Smooth muscle cell of the brain vasculature (primary cell): ENCODE measurements at regions not wholly inside any gene's neighbourhood (a gene's known extent, or its start where the extent isn't known, plus 50 kb on each side); places are given as distances from the start of the nearest gene placed in this dataset.
"Not testable (repeated sequence)": the region's sequence is repeated elsewhere in the genome, so short reads cannot be mapped to it uniquely, and the experiment has no call there.

Experiments used
- DNase-seq: peaks from one replicate; pipeline ENCODE4 v3.0.0-alpha.2; 2012; ENCODE audit warnings: low read depth, low spot score

DNA sequence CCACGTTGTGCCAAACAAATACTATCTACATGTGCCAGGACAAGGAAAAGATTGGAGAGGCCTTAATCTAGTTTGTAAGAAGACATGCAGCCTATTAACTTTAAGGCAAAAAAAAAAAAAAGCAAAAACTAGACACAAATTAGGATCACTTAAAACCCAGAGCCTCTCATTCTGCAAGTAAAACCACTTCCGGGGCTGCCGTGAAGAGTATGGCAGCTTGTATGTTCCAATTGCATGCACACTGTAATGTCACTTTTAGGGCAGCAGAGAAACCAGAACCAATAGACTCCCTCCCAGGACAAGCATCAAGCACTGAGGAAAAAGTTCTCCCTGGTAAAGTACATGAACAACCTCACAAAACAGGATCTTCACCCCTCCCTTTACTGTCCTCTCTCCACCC is 70.6 kb downstream of the RSL24D1 start:
- DNase-seq, result no peak

GRCh38 chr15:55124616-55125015 is 72.1 kb downstream of the RSL24D1 start:
- no peak for DNase-seq

- DNase-seq, result no peak
These were observed 78.3 kb downstream of the RSL24D1 start for GRCh38 chr15:55118344-55118870.

- DNase-seq, result no peak
These were observed 80.1 kb downstream of the RSL24D1 start for GRCh38 chr15:55116636-55117035.

DNA sequence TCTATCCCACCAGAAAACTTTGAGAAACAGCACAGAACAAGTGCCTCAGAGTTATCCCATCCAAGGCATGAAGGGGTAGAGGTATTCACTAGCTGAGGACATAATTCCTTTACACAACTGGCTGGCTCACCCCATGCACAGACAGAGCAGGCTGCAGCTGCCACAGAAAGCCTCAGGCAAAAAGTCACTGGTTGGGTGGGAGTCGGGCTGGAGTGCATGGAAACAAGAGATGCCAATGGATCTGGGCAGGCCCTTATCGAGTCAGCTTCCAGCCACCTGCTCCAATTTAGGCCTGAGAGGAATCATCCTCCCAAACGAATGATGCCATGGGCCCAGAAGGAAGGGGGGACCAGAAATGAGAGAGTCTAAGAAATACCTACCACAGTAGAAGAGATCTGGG is 83.0 kb downstream of the RSL24D1 start:
- no peak for DNase-seq

DNA sequence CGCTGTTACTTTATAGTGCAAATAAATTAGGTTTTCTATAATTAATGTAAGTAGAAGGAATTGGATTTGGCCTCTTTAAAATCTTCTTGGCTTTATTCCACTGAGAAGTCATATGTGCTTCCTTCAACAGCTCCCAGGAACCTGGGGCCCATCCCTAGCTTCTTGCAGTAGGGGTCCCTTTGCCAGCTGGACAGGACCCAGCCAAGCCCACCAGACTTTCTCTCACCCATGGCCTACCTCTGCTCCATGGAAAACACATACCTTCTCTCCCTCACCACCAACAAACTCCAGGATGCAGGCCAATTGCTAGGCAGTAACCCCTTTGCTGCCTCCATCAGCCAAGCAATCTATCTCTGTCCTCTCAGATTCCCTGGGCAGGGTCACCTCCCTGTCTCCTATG is 84.0 kb downstream of the RSL24D1 start:
- DNase-seq, result no peak

- no peak for DNase-seq
These were observed 86.3 kb downstream of the RSL24D1 start for GRCh38 chr15:55110446-55110845.

- peak; percentile 2 for DNase-seq
These were observed 87.8 kb downstream of the RSL24D1 start for GRCh38 chr15:55108858-55109518.

DNA sequence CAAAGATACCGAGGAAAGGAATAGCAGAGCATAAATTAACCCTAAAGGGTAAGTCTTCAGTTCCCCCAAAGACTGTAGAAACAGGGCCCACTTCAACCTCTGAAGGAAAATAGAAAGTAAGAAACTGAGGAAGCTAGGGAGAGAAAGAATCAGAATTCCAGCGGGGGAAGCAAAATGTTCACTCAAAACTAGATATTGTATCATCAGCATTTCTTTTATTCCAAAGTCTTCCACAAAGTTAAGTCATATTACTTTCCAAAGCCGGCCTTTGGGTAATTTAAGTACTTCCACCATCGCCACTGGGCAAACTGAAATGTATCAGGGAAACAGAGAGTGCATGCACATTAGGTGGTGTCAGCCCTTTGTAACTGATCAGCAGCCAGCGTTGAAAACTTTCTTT is 88.3 kb downstream of the RSL24D1 start:
- no peak for DNase-seq

- no peak for DNase-seq
These were observed 90.6 kb downstream of the RSL24D1 start for GRCh38 chr15:55106155-55106554.

DNA sequence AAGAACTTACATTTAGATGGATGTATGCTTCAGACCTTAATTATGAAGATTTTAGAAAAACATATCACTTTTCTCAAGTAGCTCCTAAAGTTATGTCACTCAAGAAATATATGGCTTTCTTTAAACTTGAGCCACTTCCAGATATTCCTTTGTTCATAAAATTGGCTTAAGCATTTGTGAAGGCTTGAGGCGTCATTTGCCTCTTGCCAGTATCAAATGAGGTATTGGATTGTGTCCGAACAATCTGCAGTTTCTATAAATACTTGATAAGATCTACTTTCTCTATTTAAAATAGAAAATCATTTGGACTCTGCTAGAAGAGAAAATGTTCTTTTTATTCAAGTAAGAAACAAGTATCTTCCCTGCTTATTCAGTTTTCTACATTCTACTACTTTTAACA is 102.6 kb downstream of the RSL24D1 start:
- DNase-seq, result no peak

- DNase-seq, result no peak
These were observed 108.5 kb downstream of the RSL24D1 start for GRCh38 chr15:55088207-55088606.

DNA sequence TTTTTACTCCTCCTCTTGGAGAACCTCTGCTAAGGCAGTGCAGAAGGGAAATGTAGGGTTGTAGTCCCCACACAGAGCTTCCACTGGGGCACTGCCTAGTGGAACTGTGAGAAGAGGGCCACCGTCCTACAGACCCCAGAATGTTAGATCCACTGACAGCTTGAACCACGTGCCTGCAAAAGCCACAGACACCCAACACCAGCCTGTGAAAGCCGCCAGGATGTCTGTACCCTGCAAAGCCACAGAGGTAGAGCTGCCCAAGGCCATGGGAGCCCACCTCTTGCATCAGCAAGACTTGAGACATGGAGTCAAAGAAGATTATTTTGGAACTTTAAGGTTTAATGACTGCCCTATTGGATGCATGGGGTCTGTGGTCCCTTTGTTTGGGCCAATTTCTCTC is 112.1 kb downstream of the RSL24D1 start:
- no peak for DNase-seq

- no peak for DNase-seq
These were observed 112.5 kb downstream of the RSL24D1 start for GRCh38 chr15:55084216-55084615.

GRCh38 chr15:55077052-55077451 is 119.7 kb downstream of the RSL24D1 start:
- DNase-seq, result not testable (repeated sequence)

GRCh38 chr15:55074431-55074830 is 122.3 kb downstream of the RSL24D1 start:
- no peak for DNase-seq

DNA sequence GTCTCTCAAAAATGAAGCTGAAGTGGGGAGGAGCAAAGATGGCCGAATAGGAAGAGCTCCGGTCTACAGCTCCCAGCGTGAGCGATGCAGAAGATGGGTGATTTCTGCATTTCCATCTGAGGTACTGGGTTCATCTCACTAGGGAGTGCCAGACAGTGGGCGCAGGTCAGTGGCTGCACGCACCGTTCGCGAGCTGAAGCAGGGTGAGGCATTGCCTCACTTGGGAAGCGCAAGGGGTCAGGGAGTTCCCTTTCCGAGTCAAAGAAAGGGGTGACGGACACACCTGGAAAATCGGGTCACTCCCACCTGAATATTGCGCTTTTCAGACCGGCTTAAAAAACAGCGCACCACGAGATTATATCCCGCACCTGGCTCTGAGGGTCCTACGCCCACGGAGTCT is 132.8 kb downstream of the RSL24D1 start:
- not testable (repeated sequence) for DNase-seq

DNA sequence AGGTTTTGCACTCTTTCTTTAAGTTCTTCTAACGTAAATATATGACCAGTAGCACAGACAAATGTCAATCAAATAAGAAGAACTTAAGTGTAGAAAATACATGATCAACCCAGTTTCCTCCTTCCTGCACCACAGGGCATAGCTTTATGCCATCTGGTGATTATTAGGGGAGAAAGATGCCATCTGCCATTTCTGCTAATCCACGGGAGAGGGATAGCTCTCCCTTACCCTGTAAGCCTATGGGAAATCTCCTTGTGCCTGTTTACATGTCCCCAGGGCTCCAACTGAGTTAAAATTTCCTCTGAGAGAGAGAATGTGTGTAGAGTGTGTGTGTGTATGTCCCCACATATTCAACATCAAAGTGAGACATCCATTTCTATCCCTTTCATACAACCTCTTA is 135.9 kb downstream of the RSL24D1 start:
- DNase-seq, result no peak

DNA sequence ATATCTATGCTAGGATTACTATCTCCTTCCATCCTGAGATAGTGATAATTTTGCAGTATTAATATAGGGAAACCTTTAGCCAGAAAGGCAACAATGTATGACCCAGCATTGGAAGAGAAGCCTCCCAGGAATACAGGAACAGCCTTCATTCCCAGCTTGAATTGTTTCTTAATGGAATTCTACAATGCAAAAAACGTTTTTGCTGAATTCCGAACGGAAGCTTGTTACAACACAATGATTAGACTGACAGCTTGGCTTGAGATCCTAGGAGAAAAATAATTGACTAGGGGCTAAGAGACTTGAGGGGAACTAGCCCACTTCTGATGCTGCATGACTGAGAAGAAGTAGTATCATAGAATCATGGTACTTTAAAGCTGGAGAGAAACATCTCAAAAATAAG is 140.2 kb downstream of the RSL24D1 start:
- no peak for DNase-seq

GRCh38 chr15:55044162-55044561 is 152.6 kb downstream of the RSL24D1 start:
- no peak for DNase-seq

GRCh38 chr15:55037071-55037470 is 159.7 kb downstream of the RSL24D1 start:
- DNase-seq, result no peak

GRCh38 chr15:55035749-55036148 is 161.0 kb downstream of the RSL24D1 start:
- no peak for DNase-seq

GRCh38 chr15:55033574-55033973 is 163.2 kb downstream of the RSL24D1 start:
- DNase-seq, result no peak

DNA sequence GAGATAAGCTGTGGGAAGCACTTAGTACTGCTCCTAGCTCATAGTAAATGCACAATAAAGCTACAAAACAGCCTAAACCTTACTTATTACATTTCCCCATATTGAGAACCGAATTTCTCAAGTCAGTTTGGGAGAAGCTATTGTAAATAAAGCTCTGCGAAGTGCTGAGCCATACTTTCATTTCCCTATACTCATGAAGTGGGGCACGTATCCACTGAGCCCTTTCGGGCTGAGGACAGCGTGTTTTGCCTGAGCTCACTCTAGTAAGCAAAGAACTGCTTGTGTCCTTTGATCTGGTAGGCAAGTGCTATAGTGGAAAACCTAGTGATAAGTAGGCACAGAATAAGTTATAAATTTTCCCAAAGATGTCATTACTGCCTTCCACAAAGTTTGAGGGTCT is 165.0 kb downstream of the RSL24D1 start:
- DNase-seq, result no peak
